ENCODE measurements at regions not wholly inside any gene's neighbourhood (a gene's known extent, or its start where the extent isn't known, plus 50 kb on each side); places are given as distances from the start of the nearest gene placed in this dataset.

DNA sequence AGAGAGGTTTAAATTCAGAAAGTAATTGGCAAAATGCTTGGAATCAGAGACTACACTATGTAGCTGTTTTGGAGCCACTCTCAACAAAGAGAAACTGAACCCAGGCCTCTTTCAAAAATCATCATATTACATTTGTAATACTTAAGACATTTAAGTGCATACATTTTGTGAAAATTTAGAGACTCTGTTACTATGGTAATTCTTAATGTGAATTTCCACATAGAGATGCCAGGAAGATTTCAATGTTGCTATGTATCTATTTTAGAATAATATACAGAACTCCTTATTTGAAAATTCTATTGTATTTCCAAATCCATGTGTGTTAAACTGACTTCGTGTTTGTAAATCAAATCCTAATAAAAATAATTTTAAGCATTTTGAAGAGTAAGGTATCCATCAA, 1260.9 kb upstream of the C9orf72 start:
- no peak for DNase-seq (ENCODE audit: low spot score)

DNA sequence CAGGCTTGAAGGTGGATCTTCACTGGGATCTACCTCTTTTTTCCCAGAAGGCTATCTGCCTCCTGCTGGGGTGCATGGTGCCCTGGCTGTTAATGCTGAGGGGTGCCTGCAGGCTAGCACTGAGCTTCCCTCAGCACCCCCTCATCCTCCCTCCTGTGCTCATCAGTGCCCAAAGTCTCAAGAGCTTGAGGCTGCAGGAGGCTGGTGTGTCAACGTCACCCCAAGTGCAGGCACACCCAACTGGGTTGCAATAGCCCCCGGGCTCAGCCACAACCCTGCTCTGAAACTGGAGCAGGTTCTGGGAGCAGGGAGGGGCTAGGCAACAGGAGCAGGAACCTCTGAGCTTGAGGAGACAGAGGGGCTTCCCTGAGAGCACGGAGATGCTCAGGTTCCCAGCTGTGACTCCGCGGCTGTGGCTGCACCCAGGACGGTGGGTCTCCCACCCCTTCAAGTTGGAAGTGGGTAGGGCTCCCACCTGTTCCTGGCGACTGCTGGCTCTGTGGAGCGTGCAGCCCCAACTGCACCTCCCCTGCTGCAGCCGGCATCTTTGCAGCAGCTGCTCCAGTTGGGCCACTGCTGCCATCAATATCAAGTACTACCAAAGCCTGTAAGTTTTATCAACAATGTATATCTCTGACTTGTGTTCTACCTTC, 1266.6 kb upstream of the C9orf72 start:
- DNase-seq (ENCODE audit: low spot score): no peak

DNA sequence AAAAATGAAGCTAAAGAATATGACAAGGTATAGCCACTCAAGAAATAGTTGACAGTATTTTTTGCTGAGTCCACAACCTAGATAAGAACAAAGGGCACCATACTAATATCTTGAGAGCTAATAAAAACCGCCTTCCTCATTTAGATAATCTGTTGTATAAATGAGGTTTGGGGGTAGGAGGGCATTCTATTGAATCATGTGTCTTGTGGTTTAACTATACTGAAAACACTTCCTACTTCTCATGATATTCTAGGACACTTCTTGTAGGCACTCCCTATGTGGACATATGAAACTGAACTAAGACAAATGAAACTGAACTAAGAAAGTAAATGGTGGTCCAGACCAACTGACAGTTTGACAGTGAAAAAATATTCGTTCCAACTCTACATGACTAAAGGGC, 1268.5 kb upstream of the C9orf72 start:
- no peak for DNase-seq (ENCODE audit: low spot score)

DNA sequence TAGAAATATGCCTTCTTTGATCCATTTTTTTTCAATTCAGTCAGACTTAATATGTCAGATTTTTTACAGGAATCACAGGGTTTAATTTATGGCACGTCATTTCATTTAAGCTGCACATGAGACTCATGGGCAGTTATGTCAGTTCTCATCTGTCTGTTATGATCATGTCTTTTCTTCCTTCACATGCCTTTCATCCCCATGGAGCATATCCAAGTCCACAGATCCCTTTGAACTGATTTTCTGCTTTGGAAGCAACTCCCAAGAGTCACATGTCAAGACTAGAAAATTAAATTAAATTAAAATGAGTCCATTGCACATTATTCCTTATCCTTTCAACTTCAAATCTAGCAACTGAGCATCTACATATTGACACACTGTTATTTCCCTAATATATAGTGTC, 1274.0 kb upstream of the C9orf72 start:
- no peak for DNase-seq (ENCODE audit: low spot score)

DNA sequence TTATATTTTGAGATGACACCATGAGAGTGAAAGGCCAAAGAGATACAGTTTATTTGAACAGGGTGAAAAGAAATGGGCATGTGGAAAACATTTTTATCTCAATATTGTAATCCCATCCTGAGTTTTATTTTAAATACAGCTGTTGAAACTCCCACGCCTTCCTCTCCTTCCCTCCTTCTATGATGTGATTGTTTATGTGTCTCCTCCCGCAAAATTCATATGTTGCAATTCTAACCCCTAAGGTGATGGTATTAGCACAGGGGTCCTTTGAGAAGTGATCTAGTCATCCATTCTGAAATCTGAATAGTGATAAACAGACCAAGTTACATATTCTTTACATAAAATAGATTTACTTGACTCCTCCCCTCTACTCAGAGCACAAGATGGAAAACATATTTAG, 1275.4 kb upstream of the C9orf72 start:
- no peak for DNase-seq (ENCODE audit: low spot score)

DNA sequence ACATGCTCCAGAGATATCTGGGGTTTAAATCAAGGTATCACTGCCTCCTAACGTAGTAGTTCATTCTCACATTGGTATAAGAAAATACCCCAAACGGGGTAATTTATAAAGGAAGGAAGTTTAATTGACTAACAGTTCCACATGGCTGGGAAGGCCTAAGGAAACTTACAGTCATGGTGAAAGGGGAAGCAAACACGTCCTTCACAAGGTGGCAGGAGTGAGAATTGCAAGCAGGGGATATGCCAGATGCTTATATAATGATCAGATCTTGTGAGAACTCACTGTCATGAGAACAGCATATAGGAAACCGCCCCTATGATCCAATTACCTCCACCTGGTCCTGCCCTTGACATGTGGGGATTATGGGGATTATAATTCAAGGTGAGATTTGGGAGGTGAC, 1280.2 kb upstream of the C9orf72 start:
- no peak for DNase-seq (ENCODE audit: low spot score)

DNA sequence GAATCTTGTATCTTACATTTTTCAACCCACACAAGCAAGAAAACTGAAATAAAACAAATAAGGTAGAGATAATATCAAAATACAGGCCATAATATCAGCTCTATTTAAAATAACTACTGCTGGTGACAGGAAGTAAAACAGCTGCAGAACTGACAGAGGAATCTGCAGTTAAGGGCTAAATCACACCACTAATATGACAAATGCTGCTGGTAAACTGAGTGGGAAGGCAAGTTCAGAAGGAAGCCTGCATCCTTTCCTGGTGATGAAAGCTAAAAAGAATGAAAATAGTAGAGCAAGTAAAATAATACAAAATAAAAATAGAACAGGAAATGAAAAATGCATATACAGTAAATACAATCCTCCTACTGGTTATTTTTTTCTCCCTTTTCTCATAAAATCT, 1293.7 kb upstream of the C9orf72 start:
- no peak for DNase-seq (ENCODE audit: low spot score)

DNA sequence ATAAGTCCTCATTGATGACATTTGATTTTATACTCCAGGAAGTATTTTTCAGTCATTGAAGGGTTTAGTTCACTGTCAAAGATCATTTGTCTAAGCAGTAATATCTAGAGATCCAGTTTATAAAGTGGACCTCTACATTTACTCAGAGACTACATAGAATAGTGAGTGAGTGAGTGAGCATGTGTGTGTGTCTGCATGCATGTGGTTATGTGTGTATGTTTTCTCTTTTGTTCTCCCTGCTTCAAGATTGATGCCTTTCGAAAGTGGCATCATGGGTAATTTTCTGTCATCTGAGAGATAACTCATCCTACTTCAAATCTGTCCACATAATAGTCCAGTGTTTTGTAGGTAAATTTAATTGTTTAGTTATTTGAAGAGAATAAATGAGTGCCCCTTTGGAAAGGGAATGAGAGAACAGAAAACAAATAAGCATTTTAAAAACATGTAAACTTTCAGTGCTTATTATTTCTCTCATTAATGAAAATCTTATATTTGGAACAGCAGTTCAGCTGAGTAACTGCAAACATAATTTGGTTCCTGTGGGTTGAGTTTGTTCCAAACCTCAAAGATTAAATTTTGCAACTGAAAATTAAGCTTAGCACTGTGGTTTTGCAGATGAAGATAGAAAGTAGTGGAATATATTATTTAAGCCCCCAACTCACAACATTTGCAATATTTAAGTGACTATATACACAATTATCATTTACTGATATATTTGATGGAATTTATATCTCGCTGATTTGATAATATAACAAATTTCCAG, 1295.1 kb upstream of the C9orf72 start:
- no peak for DNase-seq (ENCODE audit: low spot score)

DNA sequence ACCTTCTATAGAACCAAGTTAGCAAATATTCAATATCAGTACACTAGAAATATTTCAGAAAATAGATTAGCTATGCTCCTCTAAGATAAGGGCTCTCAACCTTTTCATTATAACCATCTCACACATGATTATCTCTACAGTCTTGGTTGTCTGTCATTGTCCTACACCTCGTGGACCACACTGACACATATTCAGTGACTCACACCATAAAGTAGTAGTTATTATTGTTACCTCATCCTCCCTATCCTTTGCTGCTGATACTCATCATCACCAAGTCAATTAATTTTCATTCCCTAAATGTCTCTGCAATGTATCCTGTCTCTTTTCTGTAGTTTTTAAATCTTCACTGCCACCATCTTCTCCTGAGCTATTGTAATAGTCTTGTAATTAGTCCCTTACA, 1309.2 kb upstream of the C9orf72 start:
- no peak for DNase-seq (ENCODE audit: low spot score)

DNA sequence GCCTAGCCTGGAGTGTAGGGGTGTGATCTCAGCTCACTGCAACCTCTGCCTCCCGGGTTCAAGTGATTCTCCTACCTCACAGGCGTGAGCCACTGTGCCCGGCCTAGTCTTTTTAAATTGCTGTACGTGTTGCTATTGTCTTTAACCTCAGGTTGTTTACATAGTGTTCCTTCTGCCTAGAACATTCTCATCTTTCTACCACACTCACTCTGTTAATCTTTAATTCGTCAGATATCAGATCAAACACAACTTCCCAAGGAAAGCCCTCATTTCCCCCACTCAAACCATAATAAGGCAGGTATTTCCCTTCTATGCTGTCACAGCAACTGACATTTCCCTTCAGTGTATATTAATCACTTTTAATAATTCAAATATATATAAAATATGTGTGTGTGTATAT, 1310.0 kb upstream of the C9orf72 start:
- DNase-seq (ENCODE audit: low spot score): no peak

DNA sequence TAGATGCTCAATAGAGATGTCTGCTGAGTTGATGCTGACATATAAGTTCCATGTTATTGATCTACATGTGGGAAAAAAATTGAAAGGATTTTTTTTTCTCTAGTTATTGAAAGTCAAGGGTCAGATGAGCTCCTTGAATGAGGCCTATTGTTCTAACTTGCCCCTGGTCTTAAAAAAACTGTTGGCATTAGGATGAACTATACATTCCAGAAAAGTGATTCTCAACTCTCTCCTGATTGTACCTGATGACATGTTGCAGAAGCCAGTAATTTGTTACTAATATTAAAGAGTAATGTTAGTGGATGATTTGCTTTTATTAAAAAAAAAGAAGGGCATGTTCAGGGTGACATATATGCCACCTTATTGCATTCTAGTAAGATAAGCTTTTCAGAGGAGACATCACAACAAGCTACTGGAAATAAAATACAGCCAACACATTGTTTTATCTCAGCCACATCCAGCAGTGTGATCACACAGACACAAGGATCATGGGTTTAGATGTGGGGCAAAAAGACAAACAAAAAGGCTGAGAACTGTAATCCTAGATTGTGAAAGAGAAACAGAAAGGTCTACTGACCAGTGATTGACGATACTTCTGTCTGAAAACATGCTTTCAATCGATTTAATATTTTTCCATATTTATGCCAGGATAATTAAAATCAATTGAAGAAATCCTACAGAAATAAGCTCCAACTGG, 1314.1 kb upstream of the C9orf72 start:
- no peak for DNase-seq (ENCODE audit: low spot score)

DNA sequence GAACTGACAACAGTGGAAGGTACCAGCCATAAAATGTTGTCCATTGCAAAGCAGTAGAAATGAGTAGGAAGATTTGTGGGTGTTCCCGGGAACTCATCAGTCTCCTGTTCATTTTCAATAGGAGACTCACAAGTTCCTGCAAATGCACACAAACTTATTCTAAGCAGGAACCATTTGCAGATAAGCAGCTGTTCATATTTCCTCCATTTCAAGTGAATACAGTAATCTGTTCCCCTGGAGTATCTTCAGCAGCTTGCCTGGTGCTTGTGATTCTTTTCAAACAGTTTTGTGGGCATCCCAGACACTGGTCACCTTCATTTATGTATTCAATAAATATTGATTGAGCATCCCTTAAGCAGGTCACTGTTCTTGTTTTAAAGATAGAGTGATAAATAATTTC, 1315.5 kb upstream of the C9orf72 start:
- DNase-seq (ENCODE audit: low spot score): no peak

DNA sequence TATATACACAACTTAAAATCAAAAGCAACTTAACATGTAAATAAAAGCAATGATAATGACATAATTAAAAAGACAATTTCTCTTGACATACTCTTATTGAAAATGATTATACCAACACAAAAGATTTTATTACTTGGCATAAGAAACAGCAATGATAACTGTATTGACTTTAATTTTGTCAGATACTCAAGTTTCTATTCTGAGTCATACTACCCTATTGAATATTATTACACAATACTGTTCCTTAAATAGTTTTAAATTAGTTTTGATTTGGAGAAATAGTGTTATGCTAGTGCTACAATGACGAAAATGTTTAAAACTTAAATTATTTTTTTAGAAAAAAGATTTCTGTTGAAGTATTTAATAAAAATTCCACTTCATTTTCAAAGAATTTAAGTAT, 1319.3 kb upstream of the C9orf72 start:
- no peak for DNase-seq (ENCODE audit: low spot score)

DNA sequence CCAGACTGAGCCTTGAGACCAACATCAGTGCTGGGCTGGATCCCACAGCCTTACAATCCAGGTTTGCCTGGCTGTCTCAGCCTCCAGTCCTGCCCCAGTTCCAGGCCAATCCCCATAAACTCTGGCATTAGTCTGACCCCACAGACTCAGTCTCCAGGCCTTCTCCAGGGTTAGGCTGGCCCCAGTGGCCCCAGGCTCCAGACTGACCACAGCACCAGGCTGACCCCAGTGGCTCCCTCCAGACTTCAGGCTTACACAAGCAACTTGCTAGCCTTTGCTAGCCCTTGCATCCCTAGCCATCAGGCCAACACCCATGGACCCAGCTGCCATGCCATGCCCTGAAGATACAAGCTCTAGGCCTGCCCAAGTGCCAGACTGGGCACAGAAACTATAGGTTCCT, 1326.0 kb upstream of the C9orf72 start:
- no peak for DNase-seq (ENCODE audit: low spot score)

DNA sequence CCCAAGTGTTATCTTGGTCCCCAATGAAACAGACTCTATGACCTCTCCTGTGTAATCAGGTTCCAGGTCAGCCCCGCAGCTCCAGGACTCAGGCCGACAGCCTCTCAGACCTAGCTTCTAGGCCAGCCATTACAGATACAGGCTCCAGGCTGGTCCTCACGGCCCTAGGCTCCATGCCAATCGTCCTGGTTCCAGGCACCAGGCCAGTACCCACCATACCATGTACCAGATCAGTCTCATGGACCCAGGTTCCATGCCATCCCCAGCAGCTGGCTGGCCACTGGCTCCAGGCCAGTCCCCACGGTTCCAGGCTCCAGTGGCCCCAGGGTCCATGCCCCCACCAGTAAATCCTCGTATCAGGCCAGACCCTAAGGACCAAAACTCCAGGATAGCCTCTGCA, 1326.6 kb upstream of the C9orf72 start:
- no peak for DNase-seq (ENCODE audit: low spot score)

DNA sequence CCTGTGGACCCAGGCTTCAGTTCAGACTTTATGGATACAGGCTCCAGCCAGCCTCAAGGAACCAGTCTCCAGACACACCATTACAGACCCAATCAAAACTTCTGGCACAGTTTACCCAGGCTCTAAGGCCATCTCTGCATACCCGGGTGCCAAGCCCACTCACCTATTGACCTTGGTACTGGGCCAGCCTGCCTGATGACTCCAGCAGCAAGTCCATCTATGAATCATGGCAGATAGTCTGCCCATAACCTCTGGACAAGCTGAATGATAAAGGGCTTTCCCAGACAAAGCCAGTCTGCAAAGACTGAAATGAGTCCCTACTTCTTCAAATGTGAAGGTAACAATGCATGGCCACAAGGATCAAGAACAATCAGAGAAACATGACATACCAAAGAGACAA, 1327.1 kb upstream of the C9orf72 start:
- no peak for DNase-seq (ENCODE audit: low spot score)

DNA sequence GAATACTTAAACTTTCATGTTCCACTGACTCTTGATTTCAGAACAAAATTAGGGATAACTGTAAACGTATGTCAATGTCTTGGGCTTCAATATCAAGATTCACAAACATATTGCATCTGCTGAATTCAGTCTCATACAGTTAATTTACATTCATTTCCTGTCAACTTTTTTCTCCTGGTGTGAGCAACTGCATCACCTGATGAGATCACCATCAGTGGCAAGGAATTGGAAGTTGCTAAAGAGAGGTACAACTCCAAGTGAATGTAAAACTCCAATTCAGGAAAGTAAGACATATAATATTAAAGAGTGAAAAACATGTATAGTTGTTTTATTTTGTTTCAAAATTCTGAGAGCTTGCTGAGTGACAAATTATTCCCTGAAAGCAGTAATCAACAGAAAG, 1336.2 kb upstream of the C9orf72 start:
- no peak for DNase-seq (ENCODE audit: low spot score)

DNA sequence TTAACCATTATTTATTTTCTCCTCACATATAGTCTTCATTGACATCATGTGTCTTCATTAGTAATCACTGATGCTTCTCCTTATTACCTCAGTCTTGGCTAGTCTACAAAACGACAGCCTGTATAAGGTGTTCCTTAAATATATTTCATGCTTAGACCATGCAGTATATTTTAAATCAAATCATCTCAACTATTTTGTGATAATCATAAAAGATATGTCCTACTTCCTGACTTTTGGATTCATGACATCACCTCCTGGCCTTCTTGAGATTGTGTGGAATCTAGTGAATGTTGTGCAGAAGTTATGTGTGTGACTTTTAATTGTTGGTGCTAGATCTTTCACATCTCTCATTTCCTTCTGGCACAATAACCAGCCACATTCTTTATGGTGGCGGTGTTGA, 1339.3 kb upstream of the C9orf72 start:
- no peak for DNase-seq (ENCODE audit: low spot score)

DNA sequence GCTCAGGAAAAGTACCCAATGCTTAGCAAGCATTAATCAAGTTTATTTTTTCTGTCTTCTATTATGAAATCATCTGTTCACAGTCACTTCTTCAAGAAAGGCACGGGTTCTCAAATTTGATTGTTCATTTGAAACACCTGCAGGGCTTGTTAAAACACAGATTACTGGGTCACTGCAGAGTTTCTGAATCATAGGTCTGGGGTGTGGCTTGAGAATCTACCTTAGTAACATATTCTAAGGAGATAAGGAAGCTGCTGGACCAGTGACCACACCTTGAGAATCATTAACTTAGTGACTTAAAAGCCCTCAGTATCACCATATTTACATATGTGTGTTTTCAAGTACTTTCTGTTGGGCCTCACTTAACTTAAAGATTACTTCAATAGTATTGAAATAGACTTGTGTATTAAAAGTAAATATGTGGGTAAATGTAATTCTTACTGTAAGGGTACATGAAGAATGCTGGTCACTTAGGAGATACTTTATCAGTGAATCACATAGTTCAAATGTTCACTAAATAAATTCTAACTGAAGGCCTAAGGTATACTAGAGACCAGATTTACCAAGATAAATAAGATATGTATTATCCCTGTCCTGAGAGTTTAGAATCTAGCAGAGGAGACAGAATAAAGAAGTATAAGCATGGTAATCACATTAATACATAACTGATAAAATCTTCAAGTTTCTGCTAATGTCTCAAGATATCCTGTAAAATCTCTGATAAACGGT, 1342.1 kb upstream of the C9orf72 start:
- no peak for DNase-seq (ENCODE audit: low spot score)

DNA sequence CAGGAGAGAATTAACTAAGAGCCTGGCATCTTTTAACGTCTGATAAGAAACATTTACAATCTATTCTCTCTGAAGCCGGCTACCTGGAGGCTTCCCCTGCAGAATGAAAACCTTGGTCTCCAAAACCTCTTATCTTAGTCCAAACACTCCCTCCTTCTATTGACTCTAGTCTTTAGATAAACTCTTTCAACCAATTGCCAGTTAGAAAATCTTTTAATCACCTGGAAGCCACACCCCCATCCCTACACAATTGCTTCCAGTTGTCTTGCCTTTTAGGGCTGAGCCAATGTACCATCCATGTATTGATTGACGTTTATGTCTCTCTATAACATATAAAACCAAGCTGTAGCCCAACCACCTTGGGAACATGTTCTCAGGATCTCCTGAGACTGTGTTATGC, 1343.1 kb upstream of the C9orf72 start:
- DNase-seq (ENCODE audit: low spot score): no peak

DNA sequence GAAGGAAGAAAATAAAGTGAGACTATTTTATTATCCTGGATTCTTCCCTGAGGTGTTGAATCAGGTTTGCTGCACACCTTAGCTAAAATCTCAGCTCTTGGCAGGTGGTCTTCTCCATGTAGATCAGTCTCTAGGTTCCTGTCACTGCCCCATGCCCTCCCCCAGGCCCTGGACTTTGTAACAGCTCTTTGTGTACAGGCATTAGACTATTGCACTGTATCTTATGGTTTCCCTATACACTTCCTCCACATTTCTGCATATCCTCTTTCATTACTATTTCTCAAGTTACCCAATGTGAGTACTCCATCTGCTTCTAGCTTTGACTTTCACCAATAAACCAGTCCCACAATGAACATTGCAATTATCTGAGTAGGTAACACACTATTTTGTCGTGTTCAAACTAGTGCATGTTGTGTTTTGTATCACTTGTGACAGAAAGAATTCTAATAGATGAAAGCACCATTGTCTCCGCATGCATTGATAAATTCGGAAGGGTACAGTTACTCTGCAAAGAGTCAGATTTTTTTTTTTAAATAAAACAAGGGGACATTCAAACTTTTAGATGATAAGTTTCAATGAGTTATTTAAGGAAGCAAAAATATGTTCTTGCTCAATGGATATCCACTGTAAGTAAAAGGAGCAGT, 1348.7 kb upstream of the C9orf72 start:
- no peak for DNase-seq (ENCODE audit: low spot score)

DNA sequence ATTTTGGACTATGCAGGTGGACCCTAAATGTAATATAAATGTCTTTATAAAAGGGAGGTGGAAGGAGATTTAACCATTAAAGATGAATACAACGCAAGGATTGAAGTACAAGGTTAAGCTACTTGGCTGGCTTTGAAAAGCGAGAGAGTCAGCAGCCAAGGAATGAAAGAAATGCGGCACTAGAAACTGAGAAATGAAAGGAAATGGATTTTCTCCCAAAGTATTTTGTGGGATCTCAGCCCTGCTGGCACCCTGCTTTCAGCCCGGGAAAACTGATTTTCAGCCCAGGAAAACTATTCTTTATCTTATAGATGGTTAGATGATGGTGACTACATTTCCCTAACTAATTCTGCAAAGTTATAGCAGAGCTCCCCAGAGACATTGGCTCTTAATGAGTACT, 1349.6 kb upstream of the C9orf72 start:
- no peak for DNase-seq (ENCODE audit: low spot score)
